ENCODE measurements at regions not wholly inside any gene's neighbourhood (a gene's known extent, or its start where the extent isn't known, plus 50 kb on each side); places are given as distances from the start of the nearest gene placed in this dataset.
"Not testable (repeated sequence)": the region's sequence is repeated elsewhere in the genome, so short reads cannot be mapped to it uniquely, and the experiment has no call there.

DNA sequence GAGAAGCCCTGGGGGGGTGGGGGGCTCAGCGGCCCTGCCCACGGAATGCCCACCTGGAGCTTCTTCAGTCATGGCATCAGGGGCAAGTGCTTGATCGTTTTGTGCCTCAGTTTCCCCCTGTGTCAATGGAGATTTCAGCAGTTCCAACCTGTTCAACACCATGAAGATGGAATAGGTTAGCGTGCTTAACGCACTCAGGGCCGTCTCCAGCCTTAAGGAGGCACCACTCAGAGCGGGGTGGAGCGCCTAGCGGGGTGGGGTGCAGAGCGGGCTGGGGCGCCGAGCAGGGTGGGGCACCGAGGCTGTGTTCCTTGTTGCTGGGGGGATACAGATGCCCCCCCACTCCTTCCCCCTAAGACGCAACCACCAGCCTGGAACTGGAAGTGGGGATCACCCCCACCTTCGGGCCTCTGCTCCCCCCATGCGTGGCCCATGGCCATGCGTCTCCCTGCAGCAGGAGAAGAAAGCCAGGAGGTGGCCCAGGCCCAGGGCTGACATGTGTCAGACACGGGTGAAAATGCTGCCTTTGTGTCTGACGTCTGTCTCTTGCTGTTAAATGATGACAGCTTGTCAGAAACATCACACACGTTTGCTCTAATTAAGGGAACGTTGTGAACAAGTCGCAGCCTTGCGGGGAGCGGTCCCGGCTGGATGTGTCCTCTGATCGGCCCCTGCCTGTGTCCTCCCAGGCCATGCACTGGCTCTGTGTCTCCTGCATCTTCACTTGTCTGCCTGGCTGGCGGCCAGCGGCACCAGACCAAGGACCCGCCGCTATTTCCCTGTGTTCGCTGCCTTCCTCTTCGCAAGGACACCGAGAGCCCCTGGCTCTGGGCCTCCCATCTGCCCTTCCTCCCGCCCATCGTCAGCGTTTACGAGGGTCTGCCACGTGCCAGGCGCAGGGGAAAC, 192.1 kb downstream of the BANP start:
- TF ChIP-seq, protein P1, sequence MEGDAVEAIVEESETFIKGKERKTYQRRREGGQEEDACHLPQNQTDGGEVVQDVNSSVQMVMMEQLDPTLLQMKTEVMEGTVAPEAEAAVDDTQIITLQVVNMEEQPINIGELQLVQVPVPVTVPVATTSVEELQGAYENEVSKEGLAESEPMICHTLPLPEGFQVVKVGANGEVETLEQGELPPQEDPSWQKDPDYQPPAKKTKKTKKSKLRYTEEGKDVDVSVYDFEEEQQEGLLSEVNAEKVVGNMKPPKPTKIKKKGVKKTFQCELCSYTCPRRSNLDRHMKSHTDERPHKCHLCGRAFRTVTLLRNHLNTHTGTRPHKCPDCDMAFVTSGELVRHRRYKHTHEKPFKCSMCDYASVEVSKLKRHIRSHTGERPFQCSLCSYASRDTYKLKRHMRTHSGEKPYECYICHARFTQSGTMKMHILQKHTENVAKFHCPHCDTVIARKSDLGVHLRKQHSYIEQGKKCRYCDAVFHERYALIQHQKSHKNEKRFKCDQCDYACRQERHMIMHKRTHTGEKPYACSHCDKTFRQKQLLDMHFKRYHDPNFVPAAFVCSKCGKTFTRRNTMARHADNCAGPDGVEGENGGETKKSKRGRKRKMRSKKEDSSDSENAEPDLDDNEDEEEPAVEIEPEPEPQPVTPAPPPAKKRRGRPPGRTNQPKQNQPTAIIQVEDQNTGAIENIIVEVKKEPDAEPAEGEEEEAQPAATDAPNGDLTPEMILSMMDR (IDR thresholded peaks at IDR 0.05): not testable (repeated sequence)
- not testable (repeated sequence) for TF ChIP-seq POLR2AphosphoS5 (IDR thresholded peaks at IDR 0.05)

Measured in prostate gland (tissue), 2 donors.